IMR-90 (cell line): ENCODE measurements at regions not wholly inside any gene's neighbourhood (a gene's known extent, or its start where the extent isn't known, plus 50 kb on each side); places are given as distances from the start of the nearest gene placed in this dataset.

Experiments used
- BHLHE40 ChIP-seq: fragments of 150-350 bp; IDR thresholded peaks from 2 replicates; pipeline ENCODE4 v1.6.1; 2016; ENCODE audit warnings: mild to moderate bottlenecking, low read depth, low read length
- CEBPB ChIP-seq: IDR thresholded peaks from 2 replicates; pipeline ENCODE4 v1.6.1; 2012; ENCODE audit warnings: low read depth, low read length, improper control_type of control experiment
- CTCF ChIP-seq: conservative IDR thresholded peaks from 2 replicates; pipeline ENCODE4 v1.5.1; 2012; ENCODE audit warnings: mild to moderate bottlenecking, low read depth, low read length, improper control_type of control experiment
- MAFK ChIP-seq: IDR thresholded peaks from 2 replicates; pipeline ENCODE4 v1.6.1; 2012; ENCODE audit warnings: low read depth, low read length, improper control_type of control experiment
- MAZ ChIP-seq: IDR thresholded peaks from 2 replicates; pipeline ENCODE4 v1.6.1; 2012; ENCODE audit warnings: low read depth, mild to moderate bottlenecking, low read length, improper control_type of control experiment, moderate library complexity, borderline replicate concordance
- MXI1 ChIP-seq: IDR thresholded peaks from 2 replicates; pipeline ENCODE4 v1.6.1; 2012; ENCODE audit warnings: low read depth, mild to moderate bottlenecking, low read length, moderate library complexity, borderline replicate concordance
- POLR2A ChIP-seq: IDR thresholded peaks from 2 replicates; pipeline ENCODE4 v1.6.1; 2012; ENCODE audit warnings: mild to moderate bottlenecking, low read depth, low read length
- RAD21 ChIP-seq: IDR thresholded peaks from 2 replicates; pipeline ENCODE4 v1.6.1; 2012; ENCODE audit warnings: low read length, improper control_type of control experiment
- RFX5 ChIP-seq: IDR thresholded peaks from 2 replicates; pipeline ENCODE4 v1.8.0; 2012; ENCODE audit warnings: low read depth, mild to moderate bottlenecking, low read length, moderate library complexity
- USF2 ChIP-seq: fragments of 150-350 bp; IDR thresholded peaks from 2 replicates; pipeline ENCODE4 v1.6.1; 2017; ENCODE audit warnings: mild to moderate bottlenecking, antibody characterized with exemption, low read length, low read depth

GRCh38 chr5:5602554-5602953, 180.1 kb downstream of the ICE1 start:
- TF ChIP-seq BHLHE40 (no peak), CTCF (no peak), RAD21 (no peak), CEBPB (no peak), POLR2A (no peak), MAFK (no peak), USF2 (no peak), MAZ (no peak), MXI1 (no peak), RFX5 (no peak)
